Retinal pigment epithelial cell (primary cell): ENCODE measurements at regions not wholly inside any gene's neighbourhood (a gene's known extent, or its start where the extent isn't known, plus 50 kb on each side); places are given as distances from the start of the nearest gene placed in this dataset.
A peak's percentile ranks its signal among the peaks of the same experiment; 100 is the strongest.

Experiments
- DNase-seq: peaks from one replicate; pipeline ENCODE4 v3.0.0-alpha.2; 2010; ENCODE audit warnings: low read depth
- H3K4me3 ChIP-seq: 2 replicates; pipeline ENCODE4 v1.5.1; 2011; ENCODE audit warnings: mild to moderate bottlenecking, low read length, control low read depth, moderate library complexity
- TF ChIP-seq, protein P1 (sequence below): conservative IDR thresholded peaks from 2 replicates; pipeline ENCODE4 v1.5.1; 2011; ENCODE audit warnings: low read depth, low read length, control low read depth, inconsistent platforms

DNA sequence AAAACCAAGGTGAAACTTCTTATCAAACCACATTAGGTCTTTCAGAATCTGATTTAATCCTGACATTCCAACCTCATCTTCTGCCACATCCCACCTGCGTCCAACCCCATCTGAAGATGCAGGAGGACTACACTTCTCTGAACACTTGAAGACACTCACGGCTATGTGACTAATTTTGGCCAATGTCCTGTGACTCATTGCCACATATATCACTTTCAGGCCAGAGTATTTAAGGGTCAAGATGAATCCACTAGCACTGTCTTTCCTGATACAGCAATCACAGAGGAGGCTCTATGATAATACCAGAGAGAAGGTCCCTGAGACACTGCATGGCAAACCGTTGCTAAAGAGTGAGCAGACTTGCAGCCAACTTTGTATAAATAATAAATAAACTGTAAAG, 323.4 kb downstream of the NR2F1-AS1 start:
- no peak overlapping the region for H3K4me3 ChIP-seq
- no peak for DNase-seq
- TF ChIP-seq, protein P1, sequence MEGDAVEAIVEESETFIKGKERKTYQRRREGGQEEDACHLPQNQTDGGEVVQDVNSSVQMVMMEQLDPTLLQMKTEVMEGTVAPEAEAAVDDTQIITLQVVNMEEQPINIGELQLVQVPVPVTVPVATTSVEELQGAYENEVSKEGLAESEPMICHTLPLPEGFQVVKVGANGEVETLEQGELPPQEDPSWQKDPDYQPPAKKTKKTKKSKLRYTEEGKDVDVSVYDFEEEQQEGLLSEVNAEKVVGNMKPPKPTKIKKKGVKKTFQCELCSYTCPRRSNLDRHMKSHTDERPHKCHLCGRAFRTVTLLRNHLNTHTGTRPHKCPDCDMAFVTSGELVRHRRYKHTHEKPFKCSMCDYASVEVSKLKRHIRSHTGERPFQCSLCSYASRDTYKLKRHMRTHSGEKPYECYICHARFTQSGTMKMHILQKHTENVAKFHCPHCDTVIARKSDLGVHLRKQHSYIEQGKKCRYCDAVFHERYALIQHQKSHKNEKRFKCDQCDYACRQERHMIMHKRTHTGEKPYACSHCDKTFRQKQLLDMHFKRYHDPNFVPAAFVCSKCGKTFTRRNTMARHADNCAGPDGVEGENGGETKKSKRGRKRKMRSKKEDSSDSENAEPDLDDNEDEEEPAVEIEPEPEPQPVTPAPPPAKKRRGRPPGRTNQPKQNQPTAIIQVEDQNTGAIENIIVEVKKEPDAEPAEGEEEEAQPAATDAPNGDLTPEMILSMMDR, result no peak

DNA sequence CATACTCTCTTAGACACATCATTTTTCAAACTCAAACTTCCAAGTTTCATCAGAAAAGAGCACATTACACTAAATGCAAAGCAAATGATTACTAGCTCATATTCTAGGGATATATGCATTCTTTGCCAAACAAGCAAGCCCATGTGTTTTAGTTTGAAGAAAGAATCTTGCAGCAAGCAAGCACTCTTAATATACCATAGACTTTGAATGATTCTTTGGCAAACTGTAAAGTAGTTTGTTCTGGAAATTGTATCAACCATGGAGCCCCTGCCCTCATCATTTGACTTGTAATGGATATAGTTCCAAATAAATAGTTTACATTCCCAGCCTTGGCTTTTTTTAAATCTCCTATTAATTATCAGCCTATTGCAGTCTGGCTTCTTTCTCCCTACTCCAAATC, 325.2 kb downstream of the NR2F1-AS1 start:
- TF ChIP-seq, protein P1, result no peak
- H3K4me3 ChIP-seq, result no peak overlapping the region
- DNase-seq, result no peak

DNA sequence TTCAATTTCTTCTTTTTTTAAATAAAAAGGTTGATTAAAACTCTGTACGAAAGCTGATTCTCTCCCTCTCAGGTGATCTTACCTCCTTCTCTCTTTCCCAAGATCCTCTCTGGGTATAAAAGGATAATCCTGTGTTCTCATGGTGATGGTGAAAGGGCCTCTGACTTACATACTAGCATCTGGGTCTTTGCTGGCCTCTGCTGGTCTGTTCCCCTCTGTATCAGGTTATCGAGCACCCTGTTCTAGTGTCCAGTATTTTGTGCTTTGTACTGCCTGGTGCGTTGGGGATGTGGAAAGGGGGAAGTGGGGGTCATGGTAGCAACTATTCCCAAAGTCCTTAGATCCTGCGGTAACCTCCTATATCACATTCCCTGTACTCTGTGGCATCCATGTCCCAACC, 328.9 kb downstream of the NR2F1-AS1 start:
- TF ChIP-seq, protein P1, result no peak
- H3K4me3 ChIP-seq, result no peak overlapping the region
- DNase-seq, result no peak

DNA sequence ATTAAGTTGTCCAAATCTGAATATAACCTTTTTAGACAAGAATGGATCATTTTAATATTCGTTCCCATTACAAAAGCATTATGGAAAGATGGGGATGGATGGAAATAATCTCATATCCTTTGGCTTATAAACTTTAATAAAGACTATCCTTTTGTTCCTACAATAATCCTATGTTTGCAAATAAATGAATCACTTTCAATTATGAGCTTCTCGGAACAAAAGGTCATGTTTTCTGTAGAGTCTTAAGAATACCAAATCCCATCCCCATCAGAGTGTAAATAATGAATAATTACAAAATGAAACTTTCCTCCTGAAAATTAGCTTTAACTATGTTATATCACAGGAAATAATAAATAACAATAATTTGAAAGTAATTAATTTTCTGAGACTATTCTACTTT, 329.7 kb downstream of the NR2F1-AS1 start:
- H3K4me3 ChIP-seq, result no peak overlapping the region
- DNase-seq, result no peak
- TF ChIP-seq, protein P1, result no peak

DNA sequence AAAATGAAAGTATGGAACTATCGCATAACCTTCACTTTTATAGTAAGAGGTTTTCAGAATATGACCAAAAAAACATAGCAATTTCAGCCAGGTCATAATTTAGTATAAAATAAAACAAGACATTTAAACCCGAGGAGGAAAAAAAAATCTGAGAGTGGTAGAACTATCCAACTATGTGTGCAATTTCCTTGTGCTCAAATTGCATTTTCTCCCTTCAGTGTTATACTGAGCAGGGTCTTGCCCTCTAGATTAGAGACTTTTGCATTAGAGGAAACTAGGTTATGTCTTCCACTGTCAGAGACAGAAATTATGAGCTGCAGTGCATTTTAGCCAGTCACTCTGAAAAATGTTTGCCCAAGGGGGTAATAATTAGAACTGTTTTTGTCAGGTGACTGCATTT, 330.6 kb downstream of the NR2F1-AS1 start:
- TF ChIP-seq, protein P1, result no peak
- peak overlapping the region; percentile 34 for H3K4me3 ChIP-seq
- DNase-seq, result no peak

DNA sequence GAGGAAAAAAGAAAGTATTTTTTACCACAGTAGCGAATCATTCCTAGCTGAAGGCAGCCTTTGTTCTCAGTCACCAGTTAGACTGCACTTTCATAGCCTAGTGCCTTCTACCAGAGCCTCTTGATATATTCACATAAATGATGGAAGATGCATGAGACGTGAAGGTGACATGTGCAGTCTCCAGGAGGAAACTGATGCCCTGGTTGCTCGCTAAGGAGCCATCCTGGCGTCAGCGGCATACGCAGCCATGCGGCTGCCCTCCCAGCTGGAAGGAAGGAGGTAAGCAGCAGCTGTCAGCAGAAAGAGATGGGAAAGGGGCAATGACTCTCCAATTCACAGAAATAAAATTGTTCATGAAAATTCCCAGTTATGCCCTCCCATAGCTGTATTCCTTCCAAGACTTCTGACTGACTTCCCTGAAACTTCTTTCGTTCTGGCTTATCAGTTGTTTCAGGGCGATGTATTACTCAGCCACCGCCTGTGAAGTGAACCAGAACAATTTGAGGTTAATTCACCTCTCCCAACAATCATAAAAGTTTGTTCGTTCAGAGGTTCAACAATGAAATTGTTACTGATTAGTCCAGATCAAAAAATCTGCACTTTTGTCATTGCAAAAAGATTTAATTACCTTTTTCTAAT, 331.2 kb downstream of the NR2F1-AS1 start:
- H3K4me3 ChIP-seq, result peak overlapping the region; percentile 34
- no peak for DNase-seq
- TF ChIP-seq, protein P1, result no peak

DNA sequence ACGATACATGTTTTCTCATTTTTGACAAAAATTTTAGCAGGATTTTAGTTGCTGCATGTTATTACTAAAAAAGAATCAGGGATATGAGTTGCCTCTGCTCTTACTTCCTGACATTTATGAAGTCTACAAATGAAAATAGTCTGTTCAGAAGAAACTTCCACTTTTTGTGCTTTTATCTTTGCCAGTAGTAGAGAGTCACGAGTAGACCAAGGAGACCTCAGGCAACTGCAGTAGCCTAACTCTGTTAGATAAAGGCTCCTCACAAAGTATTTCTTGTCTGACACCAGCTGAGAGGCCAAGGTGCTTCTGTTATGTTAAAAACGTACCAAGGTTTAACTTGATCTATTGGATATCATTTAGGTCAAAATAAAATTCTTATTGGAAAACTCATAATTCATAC, 333.9 kb downstream of the NR2F1-AS1 start:
- TF ChIP-seq, protein P1, result no peak

More for the DNA sequence above, 333.9 kb downstream of the NR2F1-AS1 start:
- H3K4me3 ChIP-seq, result no peak overlapping the region
- no peak for DNase-seq
